H9 (cell line): ENCODE measurements at regions not wholly inside any gene's neighbourhood (a gene's known extent, or its start where the extent isn't known, plus 50 kb on each side); places are given as distances from the start of the nearest gene placed in this dataset.

Experiments
- DNase-seq: peaks from one replicate; pipeline ENCODE4 v3.0.0-alpha.2; 2017
- H2AFZ ChIP-seq: one replicate; pipeline ENCODE4 v1.6.1; 2013; ENCODE audit warnings: mild to moderate bottlenecking, low read length, control low read depth, moderate library complexity
- H2AK5ac ChIP-seq: 2 replicates; pipeline ENCODE4 v1.6.1; 2013; ENCODE audit warnings: low read length, control low read depth, mixed read lengths; ENCODE audit not compliant: insufficient read length
- H2BK120ac ChIP-seq: one replicate; pipeline ENCODE4 v1.6.1; 2013; ENCODE audit warnings: low read depth, mild to moderate bottlenecking, low read length, control low read depth, inconsistent platforms; ENCODE audit not compliant: poor library complexity, severe bottlenecking
- H2BK12ac ChIP-seq: 2 replicates; pipeline ENCODE4 v1.6.1; 2013; ENCODE audit warnings: low read length, control low read depth, mixed read lengths, low read depth; ENCODE audit not compliant: insufficient read length
- H2BK15ac ChIP-seq: 2 replicates; pipeline ENCODE4 v1.6.1; 2013; ENCODE audit warnings: low read depth, low read length, control low read depth
- H2BK20ac ChIP-seq: one replicate; pipeline ENCODE4 v1.6.1; 2013; ENCODE audit warnings: low read depth, mild to moderate bottlenecking, low read length, control low read depth, inconsistent platforms; ENCODE audit not compliant: poor library complexity, severe bottlenecking
- H2BK5ac ChIP-seq: 2 replicates; pipeline ENCODE4 v1.6.1; 2013; ENCODE audit warnings: low read length, control low read depth, mixed read lengths; ENCODE audit not compliant: insufficient read length
- H3K14ac ChIP-seq: 2 replicates; pipeline ENCODE4 v1.6.1; 2013; ENCODE audit warnings: low read length, control low read depth; ENCODE audit not compliant: insufficient read depth
- H3K18ac ChIP-seq: 2 replicates; pipeline ENCODE4 v1.6.1; 2013; ENCODE audit warnings: low read depth, mild to moderate bottlenecking, mixed read lengths, low read length, control low read depth; ENCODE audit not compliant: insufficient read length
- H3K23ac ChIP-seq: 2 replicates; pipeline ENCODE4 v1.6.1; 2013; ENCODE audit warnings: low read length, control low read depth, mixed read lengths, low read depth; ENCODE audit not compliant: insufficient read length
- H3K23me2 ChIP-seq: 2 replicates; pipeline ENCODE4 v1.6.1; 2013; ENCODE audit warnings: low read depth, mild to moderate bottlenecking, mixed read lengths, low read length, control low read depth; ENCODE audit not compliant: insufficient read length, poor library complexity, severe bottlenecking
- H3K27ac ChIP-seq: 2 replicates; pipeline ENCODE4 v1.5.1; 2013; ENCODE audit warnings: low read length, control low read depth, mixed read lengths, low read depth; ENCODE audit not compliant: insufficient read length
- H3K27me3 ChIP-seq: 2 replicates; pipeline ENCODE4 v1.6.1; 2013; ENCODE audit warnings: low read length, control low read depth, inconsistent platforms; ENCODE audit not compliant: insufficient read depth
- H3K4ac ChIP-seq: 2 replicates; pipeline ENCODE4 v1.6.1; 2013; ENCODE audit warnings: low read depth, mild to moderate bottlenecking, control low read depth, inconsistent platforms, low read length, moderate library complexity
- H3K4me1 ChIP-seq: 2 replicates; pipeline ENCODE4 v1.6.1; 2013; ENCODE audit warnings: low read length, control low read depth, inconsistent platforms; ENCODE audit not compliant: insufficient read depth
- H3K4me2 ChIP-seq: 2 replicates; pipeline ENCODE4 v1.6.1; 2013; ENCODE audit warnings: low read length, control low read depth, mixed read lengths; ENCODE audit not compliant: insufficient read length, insufficient read depth
- H3K56ac ChIP-seq: 2 replicates; pipeline ENCODE4 v1.6.1; 2013; ENCODE audit warnings: low read depth, mild to moderate bottlenecking, mixed read lengths, low read length, control low read depth; ENCODE audit not compliant: insufficient read length
- H3K79me1 ChIP-seq: 2 replicates; pipeline ENCODE4 v1.6.1; 2013; ENCODE audit warnings: low read depth, mild to moderate bottlenecking, moderate library complexity, low read length, control low read depth, inconsistent platforms; ENCODE audit not compliant: insufficient read depth, poor library complexity, severe bottlenecking
- H3K79me2 ChIP-seq: 2 replicates; pipeline ENCODE4 v1.6.1; 2013; ENCODE audit warnings: low read length, control low read depth, inconsistent platforms; ENCODE audit not compliant: insufficient read depth
- H3K9ac ChIP-seq: 2 replicates; pipeline ENCODE4 v1.6.1; 2013; ENCODE audit warnings: low read length, control low read depth, mixed read lengths; ENCODE audit not compliant: insufficient read length; ENCODE audit errors: extremely low read depth
- H3K9me3 ChIP-seq: one replicate; pipeline ENCODE4 v1.6.1; 2013; ENCODE audit warnings: low read depth, low read length, inconsistent platforms; ENCODE audit not compliant: control insufficient read depth
- H3T11ph ChIP-seq: one replicate; pipeline ENCODE4 v1.6.1; 2013; ENCODE audit warnings: mild to moderate bottlenecking, low read length, control low read depth, inconsistent platforms
- H4K20me1 ChIP-seq: one replicate; pipeline ENCODE4 v1.6.1; 2013; ENCODE audit not compliant: control insufficient read depth, insufficient read length, insufficient read depth
- H4K5ac ChIP-seq: 2 replicates; pipeline ENCODE4 v1.6.1; 2013; ENCODE audit warnings: low read depth, mild to moderate bottlenecking, mixed read lengths, low read length, control low read depth; ENCODE audit not compliant: insufficient read length
- H4K8ac ChIP-seq: replicated peaks from 2 replicates; pipeline ENCODE4 v1.6.1; 2013; ENCODE audit warnings: low read length, control low read depth, mixed read lengths, low read depth; ENCODE audit not compliant: insufficient read length
- H4K91ac ChIP-seq: 2 replicates; pipeline ENCODE4 v1.6.1; 2013; ENCODE audit warnings: low read depth, mild to moderate bottlenecking, moderate library complexity, mixed read lengths, low read length, control low read depth; ENCODE audit not compliant: insufficient read length
- H3K27ac Mint-ChIP-seq, 3 experiments: 2 replicates in 2 of 3; 3 replicates in 1 of 3; pipeline ENCODE4 v1.8.0; 2020 to 2021; ENCODE audit warnings: mixed read lengths in 3 of 3, mild to moderate bottlenecking in 1 of 3, moderate library complexity in 1 of 3
- H3K27me3 Mint-ChIP-seq: 2 replicates; pipeline ENCODE4 v1.8.0; 2021; ENCODE audit warnings: low read depth, mild to moderate bottlenecking, moderate library complexity, mixed read lengths
- H3K36me3 Mint-ChIP-seq, 3 experiments: 2 replicates in 2 of 3; 3 replicates in 1 of 3; pipeline ENCODE4 v1.8.0; 2020 to 2021; ENCODE audit warnings: low read depth in 3 of 3, mixed read lengths in 3 of 3; ENCODE audit not compliant: insufficient read depth in 1 of 3
- H3K4me1 Mint-ChIP-seq, 2 experiments: 2 replicates each; pipeline ENCODE4 v1.8.0; 2020; ENCODE audit warnings: mixed read lengths in 2 of 2
- H3K4me3 Mint-ChIP-seq, 2 experiments: 2 replicates in 1 of 2; 3 replicates in 1 of 2; pipeline ENCODE4 v1.8.0; 2020 to 2021; ENCODE audit warnings: mild to moderate bottlenecking in 2 of 2, mixed read lengths in 2 of 2, moderate library complexity in 1 of 2
- H3K9me3 Mint-ChIP-seq, 2 experiments: 2 replicates in 1 of 2; 3 replicates in 1 of 2; pipeline ENCODE4 v1.8.0; 2020; ENCODE audit warnings: mild to moderate bottlenecking in 2 of 2, mixed read lengths in 2 of 2, moderate library complexity in 1 of 2
- CTCF ChIP-seq: fragments of 200-600 bp; sonication (generic); conservative IDR thresholded peaks from 3 replicates; pipeline ENCODE4 v1.8.0; 2021; ENCODE audit warnings: antibody characterized with exemption, mild to moderate bottlenecking
- WGBS: extraction: QIAGEN DNeasy Blood & Tissue Kit; methylation state at CpG from one replicate; pipeline ENCODE4 v1.1.7; 2013; ENCODE audit warnings: missing lambda C conversion rate, low lambda C conversion rate, mixed read lengths; ENCODE audit not compliant: insufficient read length; ENCODE audit errors: extremely low coverage; 5-methylcytosine and 5-hydroxymethylcytosine counted together

- H3T11ph ChIP-seq, result no peak overlapping the region
- H3K27me3 Mint-ChIP-seq, result 0 out of 2 replicates have a peak, but pooled peaks cover 2% of the 10 kb centered on the region
- H3K9ac ChIP-seq, result no peak overlapping the region
- H3K4me3 Mint-ChIP-seq, result no peak overlapping the region
- no peaks in the 10 kb centered on the region for H3K9me3 ChIP-seq
- peaks cover 16% of the 10 kb centered on the region in 2 experiments for H3K4me1 Mint-ChIP-seq
- H3K27me3 ChIP-seq, result no peaks in the 10 kb centered on the region
- no peaks in the 10 kb centered on the region; a peak in 2 of 5 replicates for H3K9me3 Mint-ChIP-seq
- WGBS, result no CpG with 5 or more reads among the region's 2 CpGs
- H4K5ac ChIP-seq, result no peak overlapping the region
- no peak overlapping the region for H2BK15ac ChIP-seq
- no peak overlapping the region for H2BK20ac ChIP-seq
- no peak overlapping the region for H3K56ac ChIP-seq
- no peak overlapping the region for H2BK12ac ChIP-seq
- no peak for DNase-seq
- H3K23ac ChIP-seq, result no peak overlapping the region
- H4K20me1 ChIP-seq, result no peaks in the 10 kb centered on the region
- H3K79me1 ChIP-seq, result no peaks in the 10 kb centered on the region
- H3K36me3 Mint-ChIP-seq, result no peaks in the 10 kb centered on the region
- H2BK120ac ChIP-seq, result no peak overlapping the region
- no peaks in the 10 kb centered on the region for H3K23me2 ChIP-seq
- no peak overlapping the region for H4K91ac ChIP-seq
- no peaks in the 10 kb centered on the region for H3K79me2 ChIP-seq
- H3K27ac Mint-ChIP-seq, result no peak overlapping the region
- H3K18ac ChIP-seq, result no peak overlapping the region
- no peak overlapping the region for H2AFZ ChIP-seq
- TF ChIP-seq CTCF, result no peak
- no peak overlapping the region for H3K27ac ChIP-seq
- H3K4me2 ChIP-seq, result no peak overlapping the region
- H4K8ac ChIP-seq, result no peak overlapping the region
- H2AK5ac ChIP-seq, result no peak overlapping the region
- H3K14ac ChIP-seq, result no peak overlapping the region
- H2BK5ac ChIP-seq, result no peak overlapping the region
- H3K4me1 ChIP-seq, result no peaks in the 10 kb centered on the region; the same call in 1 of the 2 replicates
- no peak overlapping the region for H3K4ac ChIP-seq
These were observed 271.9 kb upstream of the GRID2 start for GRCh38 chr4:92031825-92032224.
